Activated CD4-positive, alpha-beta T cell treated with anti-CD3 and anti-CD28 coated beads for 24 hours (primary cell): ENCODE measurements at regions not wholly inside any gene's neighbourhood (a gene's known extent, or its start where the extent isn't known, plus 50 kb on each side); places are given as distances from the start of the nearest gene placed in this dataset.
"Not testable (repeated sequence)": the region's sequence is repeated elsewhere in the genome, so short reads cannot be mapped to it uniquely, and the experiment has no call there.

Experiments
- DNase-seq, 2 donors: peaks; one replicate each; pipeline ENCODE4 v3.0.0-alpha.2; 2020; ENCODE audit warnings: low read depth in 2 of 2

DNA sequence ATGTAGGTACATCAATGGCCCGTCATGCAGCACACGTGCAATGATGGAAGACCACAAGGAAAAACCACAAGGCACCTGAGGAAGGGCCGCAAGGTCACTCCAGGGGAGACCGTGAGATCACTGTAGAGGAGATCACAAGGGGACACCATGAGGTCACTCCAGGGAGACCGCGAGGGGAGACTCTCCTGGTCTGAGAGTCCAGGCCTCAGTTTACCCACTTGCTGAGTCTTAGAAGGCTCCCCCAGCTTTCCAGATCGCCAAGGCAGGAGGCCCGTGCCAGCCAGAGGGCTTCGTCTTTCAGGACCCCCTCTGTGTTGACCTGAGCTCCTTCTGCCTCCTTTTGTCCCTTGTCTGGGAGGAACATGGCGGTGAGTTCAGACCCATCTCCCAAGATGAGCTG, 232.2 kb downstream of the ERMARD start:
- DNase-seq: no peak

DNA sequence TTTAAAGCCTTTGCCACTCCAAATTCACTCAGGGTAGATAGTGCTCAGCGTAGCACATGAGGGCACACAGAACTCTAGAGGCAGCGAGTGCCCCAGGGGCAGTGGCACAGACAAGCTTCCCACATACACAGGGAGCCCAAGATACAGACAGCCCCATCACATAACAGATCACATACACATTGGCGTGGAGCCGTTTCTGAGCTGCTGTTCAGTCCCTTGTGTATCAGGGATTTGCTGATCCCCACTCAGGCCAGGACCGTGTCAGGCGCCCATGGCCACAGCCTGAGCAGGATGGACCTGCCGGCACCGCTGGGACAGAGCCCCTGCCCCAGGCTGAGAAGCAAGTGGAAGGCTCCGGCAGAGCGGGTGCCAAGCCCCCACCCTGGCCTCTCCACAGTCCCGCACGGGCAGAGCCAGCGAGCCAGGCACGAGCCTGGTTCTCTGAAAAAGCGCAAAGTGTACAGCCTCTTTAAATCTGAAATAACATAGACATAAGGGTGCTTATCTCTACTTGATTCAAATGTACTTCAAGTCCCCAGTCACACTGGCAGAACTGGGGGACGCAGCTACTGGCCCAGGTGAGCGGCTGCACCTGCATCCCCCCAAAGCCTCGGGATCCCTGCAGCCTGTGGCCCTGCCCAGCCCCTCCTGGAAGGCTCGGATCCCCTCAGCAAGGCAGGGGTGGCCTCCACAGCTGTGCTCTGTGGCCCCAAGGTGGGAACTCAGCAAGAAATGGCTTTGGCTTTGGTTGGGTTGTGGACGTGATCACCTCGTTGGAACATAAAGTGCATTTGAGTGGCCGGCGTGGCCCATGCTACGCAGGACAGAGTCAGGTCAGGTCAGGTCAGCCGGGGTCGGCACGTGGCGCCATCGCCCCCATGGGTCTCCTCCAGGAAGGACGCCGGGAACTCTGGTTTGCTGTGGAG, 231.3 kb downstream of the ERMARD start:
- DNase-seq: no peak

DNA sequence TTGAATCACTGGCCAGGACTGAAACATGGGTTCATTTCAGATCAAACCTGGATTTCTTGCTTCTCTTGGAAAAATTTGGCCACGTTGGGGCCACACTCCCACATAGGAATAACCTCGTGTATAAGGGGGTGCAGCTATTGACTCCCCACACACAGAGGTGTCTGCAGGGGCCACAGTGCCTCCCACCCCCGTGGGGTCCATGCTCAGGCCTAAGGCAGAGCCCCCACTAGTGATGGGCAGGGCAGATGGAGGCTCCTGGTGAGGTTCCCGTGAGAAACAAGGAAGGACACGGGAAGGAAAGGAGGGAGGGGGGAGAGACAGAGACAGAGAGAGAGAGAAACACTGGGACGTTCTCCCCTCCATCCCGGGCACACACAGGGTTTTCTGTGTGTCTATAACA, 230.5 kb downstream of the ERMARD start:
- DNase-seq: no peak

DNA sequence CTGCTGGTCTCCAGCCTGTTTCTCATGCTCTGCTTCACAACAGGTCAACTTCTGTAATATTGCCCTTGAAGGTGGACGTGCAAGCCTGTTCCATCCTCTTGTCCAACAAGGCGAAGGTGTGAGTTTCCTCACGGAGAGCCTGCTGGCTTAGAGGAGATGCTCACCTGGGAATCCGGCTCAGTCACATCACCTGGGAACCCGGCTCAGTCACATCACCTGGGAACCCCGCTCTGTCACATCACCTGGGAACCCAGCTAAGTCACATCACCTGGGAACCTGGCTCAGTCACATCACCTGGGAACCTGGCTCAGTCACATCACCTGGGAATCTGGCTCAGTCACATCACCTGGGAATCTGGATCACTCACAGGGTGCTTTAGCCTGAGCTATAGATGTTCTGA, 230.1 kb downstream of the ERMARD start:
- DNase-seq: no peak

DNA sequence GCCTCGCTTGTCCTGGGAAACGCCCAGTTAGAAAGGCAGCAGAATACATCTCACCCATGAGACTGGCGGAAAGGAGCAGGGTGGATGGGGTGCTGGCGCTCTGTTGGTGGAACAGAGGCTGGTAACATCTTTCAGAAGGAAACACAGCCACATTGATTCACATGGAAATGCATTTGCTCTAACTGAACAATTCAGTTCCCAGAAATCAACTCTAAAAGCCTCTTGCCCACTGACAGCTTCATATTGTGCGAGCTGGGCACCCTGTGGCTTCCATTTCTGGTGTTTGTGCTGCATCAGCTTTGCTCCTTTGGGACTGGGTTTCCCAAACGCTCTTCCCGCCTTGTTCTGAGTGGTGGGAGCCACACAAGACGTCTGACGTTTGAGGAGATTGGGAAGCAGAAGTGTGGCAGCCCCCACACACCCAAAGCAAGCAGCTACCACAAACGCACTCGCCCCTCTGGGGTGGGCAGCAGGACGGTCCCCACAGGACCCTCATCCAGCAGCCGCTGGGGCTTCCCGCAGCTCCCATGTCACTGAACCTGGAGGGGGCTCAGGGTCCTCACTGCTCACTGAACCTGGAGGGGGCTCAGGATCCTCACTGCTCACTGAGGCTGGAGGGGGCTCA, 229.5 kb downstream of the ERMARD start:
- no peak for DNase-seq

DNA sequence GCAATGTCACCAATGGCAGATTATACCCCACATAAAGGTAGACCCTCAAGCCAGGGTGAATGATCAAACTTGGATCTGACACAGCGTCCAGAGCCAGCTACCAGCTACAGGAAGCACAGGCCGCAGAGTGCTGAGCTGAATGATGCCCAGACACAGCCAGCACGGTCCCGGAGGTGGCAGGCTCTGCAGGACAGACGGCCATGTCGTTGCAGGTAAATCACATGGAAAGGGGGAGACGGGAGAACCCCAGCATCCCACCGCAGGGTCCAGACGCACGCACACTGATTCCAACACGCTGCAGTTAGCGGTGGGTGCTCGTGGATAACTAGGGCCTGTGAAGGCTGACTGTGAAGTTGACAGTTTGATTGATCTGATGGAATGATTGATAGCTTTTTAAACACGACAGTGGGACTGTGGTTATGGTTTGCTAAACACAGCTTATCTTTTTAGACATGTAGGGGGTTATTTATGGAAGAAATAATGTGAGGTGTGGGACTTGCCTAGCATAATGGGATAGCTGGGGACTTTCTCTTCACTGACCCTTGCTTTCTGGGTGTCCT, 228.5 kb downstream of the ERMARD start:
- no peak for DNase-seq

DNA sequence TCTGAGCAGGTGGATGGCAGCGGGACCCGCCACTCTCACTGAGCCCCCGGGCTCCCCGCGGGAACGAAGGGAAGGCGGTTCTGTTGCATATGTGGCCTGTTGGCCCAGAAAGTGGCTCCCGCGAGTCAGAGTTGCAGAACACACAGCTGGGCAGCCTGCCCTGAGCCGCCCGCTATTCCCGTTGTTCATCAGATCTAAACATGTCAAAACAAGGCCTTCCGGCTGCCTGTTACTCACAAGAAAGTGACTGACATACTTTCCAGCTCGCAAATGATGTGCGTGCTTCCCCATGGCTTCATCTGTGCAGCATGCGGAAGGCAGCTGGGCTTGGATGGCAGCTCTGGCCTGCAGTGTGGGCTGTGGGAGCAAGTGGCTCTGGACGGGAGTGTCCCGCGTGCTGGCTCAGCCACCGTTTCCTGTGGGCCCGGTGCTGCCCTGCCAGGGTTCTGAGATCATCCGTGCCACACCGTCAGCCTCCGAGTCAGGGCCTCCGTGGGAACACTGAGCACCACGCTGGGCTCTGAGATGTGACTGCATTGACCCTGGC, 227.3 kb downstream of the ERMARD start:
- DNase-seq: no peak

DNA sequence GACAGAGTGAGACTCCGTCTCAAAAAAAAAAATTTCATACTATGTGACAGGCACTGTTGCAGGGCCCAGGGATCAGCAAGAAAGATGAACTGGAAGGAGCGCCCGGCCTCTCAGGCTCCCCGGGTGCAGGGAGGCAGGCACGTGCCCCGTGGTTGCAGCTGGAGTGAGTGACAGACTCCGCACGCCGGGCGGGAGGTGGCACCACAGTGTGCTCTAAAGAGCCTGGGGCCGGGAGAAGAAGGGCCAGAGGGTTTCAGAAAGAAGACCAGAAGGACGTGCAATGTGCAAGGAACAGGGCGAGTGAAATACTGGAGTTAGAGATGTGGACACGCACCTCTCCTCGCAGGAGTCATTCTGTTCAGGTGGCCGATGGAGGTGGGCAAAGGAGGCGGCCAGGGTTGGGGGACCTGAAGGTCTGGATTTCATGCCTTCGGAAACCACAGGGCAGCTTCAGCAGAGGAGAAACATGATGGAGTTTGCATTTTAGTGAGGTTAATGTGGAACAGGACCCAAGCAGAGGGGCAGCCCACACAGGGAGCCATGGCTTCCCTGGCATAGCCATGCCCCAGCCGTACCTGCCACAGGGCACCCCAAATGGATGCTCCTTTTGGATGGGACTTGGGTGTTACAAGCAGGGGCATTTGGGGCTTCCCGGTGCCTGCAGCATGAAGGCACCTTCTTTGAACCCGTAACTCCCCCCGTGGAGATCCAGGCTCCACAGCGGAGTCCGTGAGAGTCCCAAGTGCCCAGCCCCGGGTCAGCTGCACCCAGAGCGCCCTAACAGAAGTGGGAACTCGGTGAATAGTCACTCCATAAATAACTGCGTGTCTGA, 226.2 kb downstream of the ERMARD start:
- DNase-seq: no peak

DNA sequence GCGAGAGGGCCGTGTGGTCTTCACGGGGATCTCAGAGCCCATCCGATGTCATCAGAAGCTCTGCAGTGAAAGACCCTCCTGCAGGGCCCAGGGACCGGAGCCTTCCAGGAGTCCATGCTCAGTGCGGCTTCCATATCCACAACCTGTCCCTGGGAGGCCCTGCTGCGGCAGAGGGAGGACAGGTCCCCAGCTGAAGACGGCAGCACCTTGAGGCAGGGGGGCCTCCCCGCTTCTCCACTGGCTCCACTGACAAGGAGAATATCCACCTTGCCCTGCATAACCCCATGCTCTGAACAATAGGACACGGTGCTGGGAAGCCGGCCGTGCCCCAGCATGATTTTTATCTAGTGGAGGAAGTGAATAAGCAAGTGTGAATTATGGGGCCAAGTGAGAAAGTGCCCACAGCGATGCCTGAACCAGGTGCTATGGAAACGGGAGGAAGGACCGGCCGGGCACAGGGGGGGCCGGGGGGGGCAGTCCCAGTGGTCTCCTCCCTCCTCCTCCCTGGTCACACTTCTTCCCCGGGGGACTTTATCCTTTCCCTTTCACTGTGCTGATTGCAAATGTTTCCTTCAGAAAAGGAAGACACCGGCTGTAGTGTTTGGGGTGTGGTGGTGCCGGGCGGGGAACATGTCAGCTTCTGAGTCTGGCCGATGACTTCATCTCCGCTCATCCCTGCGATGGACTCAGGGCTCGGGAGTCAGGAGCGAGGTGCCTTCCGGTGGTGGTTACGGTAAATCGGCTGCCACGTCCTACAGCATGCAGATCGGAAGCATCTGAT, 225.1 kb downstream of the ERMARD start:
- DNase-seq: no peak

DNA sequence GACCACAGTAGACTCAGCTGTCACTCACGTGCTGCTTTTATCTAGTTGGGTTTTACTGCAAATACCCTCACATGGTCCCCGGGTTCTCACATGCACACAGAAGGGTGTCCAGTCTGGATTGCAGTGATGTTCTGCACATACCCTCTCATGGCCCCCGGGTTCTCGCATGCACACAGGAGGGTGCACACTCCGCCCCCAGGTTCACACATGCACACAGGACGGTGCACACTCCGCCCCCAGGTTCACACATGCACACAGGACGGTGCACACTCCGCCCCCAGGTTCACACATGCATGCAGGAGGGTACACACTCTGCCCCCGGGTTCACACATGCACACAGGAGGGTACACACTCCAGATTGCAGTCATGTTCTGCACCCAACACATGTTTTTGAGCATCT, 224.3 kb downstream of the ERMARD start:
- no peak for DNase-seq

DNA sequence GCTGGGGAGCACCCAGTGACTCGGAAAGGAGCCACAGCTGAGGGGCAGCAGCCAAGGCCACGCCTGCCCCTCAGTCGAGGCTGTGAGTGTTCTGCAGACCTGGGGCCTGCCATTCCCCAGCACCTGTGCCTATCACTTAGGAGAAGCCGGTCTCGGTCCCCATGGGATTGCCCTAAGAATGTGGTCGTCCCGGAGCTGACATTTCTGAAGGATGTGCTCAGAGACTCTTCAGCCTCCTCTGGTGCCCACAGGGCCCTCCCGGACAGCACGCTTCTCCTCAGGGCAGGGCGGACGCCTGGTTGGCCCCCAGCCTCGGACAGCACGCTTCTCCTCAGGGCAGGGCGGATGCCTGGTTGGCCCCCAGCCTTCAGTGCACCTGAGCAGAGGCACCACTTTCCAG, 223.9 kb downstream of the ERMARD start:
- no peak for DNase-seq

DNA sequence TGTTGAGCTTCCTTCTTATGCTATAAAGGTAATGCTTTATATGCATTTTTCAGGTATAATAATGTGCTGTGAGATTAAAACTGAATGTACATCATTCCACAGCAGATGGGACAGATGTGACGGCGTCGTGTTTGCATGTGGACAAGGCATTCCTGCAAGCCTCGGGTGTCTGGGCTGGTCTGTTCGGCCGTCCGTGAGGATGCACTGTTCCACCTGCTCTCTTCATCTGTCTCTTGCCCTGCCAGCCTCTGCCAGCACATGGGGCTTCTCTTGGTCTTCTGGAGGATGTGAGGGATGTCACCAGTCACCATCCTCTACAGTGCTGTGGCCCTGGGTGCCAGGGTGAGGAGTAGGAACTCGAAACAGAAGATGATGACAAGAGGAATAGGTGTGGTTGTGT, 223.2 kb downstream of the ERMARD start:
- no peak for DNase-seq

DNA sequence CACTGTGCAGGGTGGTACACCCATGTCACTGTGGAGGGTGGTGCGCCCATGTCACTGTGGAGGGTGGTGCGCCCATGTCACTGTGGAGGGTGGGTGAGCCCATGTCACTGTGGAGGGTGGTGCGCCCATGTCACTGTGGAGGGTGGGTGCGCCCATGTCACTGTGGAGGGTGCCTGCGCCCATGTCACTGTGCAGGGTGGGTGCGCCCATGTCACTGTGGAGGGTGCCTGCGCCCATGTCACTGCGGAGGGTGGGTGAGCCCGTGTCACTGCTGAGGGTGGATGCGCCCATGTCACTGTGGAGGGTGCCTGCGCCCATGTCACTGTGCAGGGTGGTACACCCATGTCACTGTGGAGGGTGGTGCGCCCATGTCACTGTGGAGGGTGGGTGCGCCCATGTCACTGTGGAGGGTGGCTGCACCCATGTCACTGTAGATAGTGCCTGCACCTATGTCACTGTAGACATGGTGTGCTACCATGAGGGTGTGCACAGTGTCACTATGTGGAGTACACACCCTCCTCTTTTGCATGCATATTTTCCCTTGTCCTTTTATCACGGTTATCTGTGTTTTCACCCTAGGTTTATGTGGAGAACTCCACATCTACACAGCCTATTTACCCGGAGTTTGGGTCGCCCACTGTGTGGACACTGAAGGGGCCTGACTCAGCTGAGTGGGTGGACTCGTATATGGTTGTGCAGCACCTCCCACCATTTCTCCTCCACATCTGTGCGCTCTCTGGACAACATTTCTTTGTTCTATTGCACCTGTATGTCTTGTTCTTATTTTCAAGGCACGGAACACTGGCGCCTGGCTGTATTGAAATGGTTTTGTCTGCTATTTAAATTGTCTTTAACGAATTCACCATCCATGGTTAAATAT, 222.4 kb downstream of the ERMARD start:
- not testable (repeated sequence) for DNase-seq

DNA sequence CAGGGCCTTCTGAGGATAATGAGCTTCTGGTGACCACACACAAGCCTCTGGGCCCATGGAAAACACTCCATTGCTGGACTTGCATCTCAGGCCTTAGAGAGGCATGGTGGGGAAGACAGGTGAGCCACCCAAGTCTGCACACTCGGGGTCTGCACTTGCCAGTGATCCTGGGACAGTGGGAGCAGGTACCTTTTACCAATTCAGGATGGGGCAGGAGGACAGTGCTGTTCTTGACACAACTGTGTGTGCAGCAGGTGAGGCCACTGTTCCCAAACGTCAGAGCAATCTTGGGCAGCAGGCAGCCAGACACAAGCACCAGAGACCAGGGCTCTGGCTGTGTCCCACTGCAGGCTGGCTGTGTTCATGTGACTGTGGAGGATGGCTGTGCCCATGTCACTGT, 221.3 kb downstream of the ERMARD start:
- DNase-seq: no peak

DNA sequence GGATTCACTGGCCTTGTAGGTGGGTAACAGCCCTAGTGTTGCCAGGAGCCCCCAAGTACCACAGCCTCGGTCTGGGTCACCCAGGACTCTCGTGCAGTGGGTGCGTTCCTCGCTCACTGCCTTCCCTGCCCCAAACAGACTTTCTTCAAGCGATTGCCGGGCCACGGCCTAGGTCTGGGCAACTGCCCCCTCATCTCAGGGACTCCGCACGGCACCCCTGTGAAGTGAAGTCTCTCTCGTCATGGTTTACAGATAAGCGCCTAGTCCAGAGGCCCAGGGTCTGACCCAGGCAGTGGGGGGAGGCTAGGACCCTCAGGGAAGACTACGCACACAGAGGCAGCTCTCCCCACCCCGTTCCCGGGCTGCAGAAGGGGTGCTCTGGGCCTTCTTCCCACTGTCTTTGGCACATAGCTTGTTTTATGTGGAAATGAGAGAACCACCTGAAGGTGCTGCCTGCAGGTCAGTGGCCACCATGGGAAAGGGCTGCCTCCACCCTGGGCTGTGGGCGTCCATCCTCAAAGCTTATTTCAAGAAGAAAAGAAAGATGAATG, 220.8 kb downstream of the ERMARD start:
- no peak for DNase-seq

DNA sequence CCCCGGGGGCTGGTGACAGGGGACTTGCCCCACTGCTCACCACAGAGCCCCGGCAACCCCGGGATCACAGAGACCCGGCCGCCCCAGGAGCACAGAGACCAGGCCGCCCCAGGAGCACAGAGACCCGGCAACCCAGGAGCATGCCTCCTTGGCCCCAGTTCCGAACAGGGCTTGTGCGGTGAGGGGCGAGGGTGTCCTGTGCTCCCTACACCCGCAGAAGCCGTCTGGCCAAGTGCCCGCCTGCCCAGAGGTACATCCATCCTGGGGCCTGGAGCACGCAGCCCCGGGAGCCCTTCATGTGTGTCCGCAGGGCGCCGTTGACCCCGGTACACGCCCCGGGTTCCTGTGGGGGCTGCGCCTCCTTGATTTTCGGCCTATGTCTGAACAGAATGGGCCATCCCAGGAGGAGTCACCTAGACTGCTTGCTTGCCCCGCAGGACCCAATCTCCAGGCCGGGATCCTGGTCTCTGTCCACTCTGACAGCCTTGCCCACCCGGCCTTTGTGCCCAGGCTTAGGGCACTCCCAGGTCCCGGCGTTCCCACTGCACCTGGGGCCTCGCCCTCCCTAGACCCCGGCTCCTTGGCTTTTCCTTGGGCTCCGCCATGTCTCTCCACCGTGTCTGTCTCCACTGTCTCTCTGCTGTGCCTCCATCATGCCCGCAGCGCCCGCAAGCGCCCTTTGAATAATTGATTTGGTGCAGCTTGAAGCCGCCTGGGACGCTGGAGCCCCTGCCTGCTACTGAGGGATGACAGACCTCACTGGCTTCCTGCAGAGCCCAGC, 219.8 kb downstream of the ERMARD start:
- DNase-seq: no peak

DNA sequence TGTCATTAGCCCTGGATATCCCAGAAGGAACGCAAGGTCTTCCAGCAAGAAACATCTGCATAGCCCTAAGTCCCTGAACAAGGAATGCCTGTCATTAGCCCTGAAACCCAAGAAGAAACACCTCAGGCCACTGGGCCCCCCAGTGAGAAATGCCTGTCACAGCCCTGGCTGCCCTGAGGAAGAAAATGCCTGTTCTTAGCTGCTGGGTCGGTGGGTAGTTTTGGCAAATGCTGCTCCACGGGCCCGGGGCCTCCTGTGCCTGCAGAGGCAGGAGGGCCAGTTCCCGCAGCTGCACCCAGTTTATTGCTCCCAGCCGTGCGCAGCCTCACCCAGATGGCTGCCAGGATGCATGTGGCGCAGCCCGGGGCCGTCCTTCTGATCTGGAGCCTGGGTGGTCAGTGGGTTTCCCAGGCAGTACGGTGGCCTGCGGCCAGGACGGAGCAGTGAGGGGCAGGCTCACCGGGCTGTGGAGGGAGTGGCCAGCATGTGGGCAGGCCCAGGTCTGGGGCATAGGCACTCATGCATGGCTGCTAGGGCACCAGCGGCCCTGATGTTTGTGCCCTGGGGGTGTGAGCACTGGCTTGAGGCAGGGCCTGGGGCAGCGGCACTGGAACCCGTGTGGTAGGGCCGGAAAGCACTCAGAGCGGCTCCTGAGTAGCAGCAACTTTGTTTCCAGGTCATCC, 219.0 kb downstream of the ERMARD start:
- DNase-seq: no peak

DNA sequence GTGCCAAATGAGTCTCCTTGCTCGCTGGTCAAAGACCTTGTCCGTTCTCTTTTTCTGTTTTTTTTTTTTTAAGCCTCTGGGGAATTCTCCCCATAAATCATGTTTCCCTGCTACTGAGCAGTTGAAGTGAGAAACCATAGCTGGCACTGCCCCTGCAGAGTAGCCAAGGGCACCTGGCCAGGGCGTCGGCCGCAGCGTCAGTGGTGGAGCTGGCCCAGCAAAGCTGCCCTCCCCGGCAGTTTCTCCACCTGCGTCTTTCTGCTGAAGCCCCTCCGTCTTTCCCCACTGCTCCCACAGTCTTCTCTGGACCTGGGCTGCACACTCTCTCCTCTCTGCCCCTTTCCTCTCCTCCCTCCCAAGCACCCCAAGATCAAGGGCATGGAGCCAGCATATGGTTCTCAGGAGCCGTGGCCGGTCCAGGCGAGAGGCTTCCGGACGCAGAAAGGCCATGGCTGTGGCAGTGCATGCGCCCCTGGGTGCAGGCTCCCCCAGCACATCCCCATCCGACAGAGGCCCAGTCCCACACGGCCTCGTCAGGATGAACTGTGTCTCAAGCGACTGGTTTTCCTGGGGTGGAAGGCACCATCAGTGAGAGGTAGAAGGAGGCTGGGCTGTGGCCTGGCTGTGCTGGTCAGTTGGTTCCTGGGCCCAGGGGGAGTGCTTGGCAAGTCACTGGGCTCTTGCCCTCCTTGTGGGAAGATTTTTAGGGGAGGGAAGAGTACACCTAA, 218.1 kb downstream of the ERMARD start:
- DNase-seq: no peak
